NCI-H1105 (cell line): ENCODE measurements at regions not wholly inside any gene's neighbourhood (a gene's known extent, or its start where the extent isn't known, plus 50 kb on each side); places are given as distances from the start of the nearest gene placed in this dataset.
"Not testable (repeated sequence)": the region's sequence is repeated elsewhere in the genome, so short reads cannot be mapped to it uniquely, and the experiment has no call there.

Experiments used
- DNase-seq: peaks from one replicate; lab custom pipeline; 2025; lab: John Stamatoyannopoulos, UW

- DNase-seq = no peak
These were observed 1092.0 kb downstream of the NAALADL2 start for GRCh38 chr3:175951047-175951694.

- DNase-seq = peak; percentile 83
These were observed 1088.9 kb downstream of the NAALADL2 start for GRCh38 chr3:175948041-175948440.

GRCh38 chr3:175941352-175941751, 1082.2 kb downstream of the NAALADL2 start:
- DNase-seq = no peak

GRCh38 chr3:175940881-175941280, 1081.7 kb downstream of the NAALADL2 start:
- no peak for DNase-seq

GRCh38 chr3:175940243-175940642, 1081.1 kb downstream of the NAALADL2 start:
- DNase-seq = no peak

GRCh38 chr3:175937367-175937766, 1078.2 kb downstream of the NAALADL2 start:
- DNase-seq = not testable (repeated sequence)

GRCh38 chr3:175932586-175932985, 1073.5 kb downstream of the NAALADL2 start:
- no peak for DNase-seq

GRCh38 chr3:175919133-175919532, 1060.0 kb downstream of the NAALADL2 start:
- DNase-seq = no peak

GRCh38 chr3:175916191-175916934, 1057.2 kb downstream of the NAALADL2 start:
- DNase-seq = no peak

GRCh38 chr3:175914785-175915184, 1055.7 kb downstream of the NAALADL2 start:
- no peak for DNase-seq

- DNase-seq = no peak
These were observed 1054.2 kb downstream of the NAALADL2 start for GRCh38 chr3:175913286-175913685.

GRCh38 chr3:175911937-175912336, 1052.8 kb downstream of the NAALADL2 start:
- no peak for DNase-seq

- no peak for DNase-seq
These were observed 1043.1 kb downstream of the NAALADL2 start for GRCh38 chr3:175902226-175902625.

- no peak for DNase-seq
These were observed 1039.1 kb downstream of the NAALADL2 start for GRCh38 chr3:175898194-175898593.

- DNase-seq = no peak
These were observed 1037.5 kb downstream of the NAALADL2 start for GRCh38 chr3:175896655-175897054.

- DNase-seq = no peak
These were observed 1036.6 kb downstream of the NAALADL2 start for GRCh38 chr3:175895731-175896130.

GRCh38 chr3:175893566-175893965, 1034.4 kb downstream of the NAALADL2 start:
- no peak for DNase-seq

GRCh38 chr3:175890066-175890465, 1030.9 kb downstream of the NAALADL2 start:
- DNase-seq = no peak

- no peak for DNase-seq
These were observed 1026.2 kb downstream of the NAALADL2 start for GRCh38 chr3:175885231-175885766.

GRCh38 chr3:175879417-175879816, 1020.3 kb downstream of the NAALADL2 start:
- DNase-seq = no peak

- DNase-seq = no peak
These were observed 1010.3 kb downstream of the NAALADL2 start for GRCh38 chr3:175869404-175869803.

GRCh38 chr3:175868626-175869025, 1009.5 kb downstream of the NAALADL2 start:
- DNase-seq = no peak

- DNase-seq = no peak
These were observed 1006.6 kb downstream of the NAALADL2 start for GRCh38 chr3:175865724-175866123.
